Cardiac fibroblast (primary cell): ENCODE measurements at regions not wholly inside any gene's neighbourhood (a gene's known extent, or its start where the extent isn't known, plus 50 kb on each side); places are given as distances from the start of the nearest gene placed in this dataset.

Source experiments
- DNase-seq, 2 donors: peaks; one replicate each; pipeline versions ENCODE4 v3.0.0 to v3.0.0-alpha.2; 2010; ENCODE audit warnings: low read depth in 2 of 2
- H3K4me3 ChIP-seq, 2 donors: replicated peaks in 1 of 2; 1 replicate in 1 of 2; 2 replicates in 1 of 2; pipeline ENCODE4 v1.5.1; 2011; ENCODE audit warnings: low read depth in 2 of 2, low read length in 2 of 2, mild to moderate bottlenecking in 2 of 2, moderate library complexity in 1 of 2
- CTCF ChIP-seq: IDR thresholded peaks from one replicate; pipeline ENCODE4 v1.5.1; 2011; ENCODE audit warnings: low read depth, mild to moderate bottlenecking, low read length, inconsistent platforms

DNA sequence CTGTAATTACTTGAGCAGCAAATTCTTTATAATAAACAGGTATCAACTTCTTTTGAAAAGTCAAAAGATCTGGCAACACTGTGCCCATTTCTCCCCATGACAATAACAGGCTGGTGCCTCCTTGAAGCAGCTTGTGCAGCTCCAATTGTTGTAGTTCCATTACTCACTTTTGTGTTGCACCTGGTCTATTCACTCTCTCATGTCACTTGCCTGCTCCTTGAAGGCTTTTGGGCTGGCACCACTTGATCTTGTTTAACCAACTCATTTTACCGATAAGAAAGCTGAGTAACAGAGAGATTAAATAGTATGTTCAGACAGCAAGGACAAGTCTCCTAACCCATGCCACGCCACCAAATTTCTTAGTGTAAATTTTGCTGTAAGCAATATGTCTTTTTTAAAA, 314.5 kb downstream of the OSR1 start:
- no peak for DNase-seq
- H3K4me3 ChIP-seq: no peak overlapping the region
- no peak for TF ChIP-seq CTCF

- TF ChIP-seq CTCF: no peak
- no peak overlapping the region for H3K4me3 ChIP-seq
- DNase-seq: peak in 1 of 2 donors; percentile 21
Measured at GRCh38 chr2:19041434-19042041, 316.9 kb downstream of the OSR1 start.

DNA sequence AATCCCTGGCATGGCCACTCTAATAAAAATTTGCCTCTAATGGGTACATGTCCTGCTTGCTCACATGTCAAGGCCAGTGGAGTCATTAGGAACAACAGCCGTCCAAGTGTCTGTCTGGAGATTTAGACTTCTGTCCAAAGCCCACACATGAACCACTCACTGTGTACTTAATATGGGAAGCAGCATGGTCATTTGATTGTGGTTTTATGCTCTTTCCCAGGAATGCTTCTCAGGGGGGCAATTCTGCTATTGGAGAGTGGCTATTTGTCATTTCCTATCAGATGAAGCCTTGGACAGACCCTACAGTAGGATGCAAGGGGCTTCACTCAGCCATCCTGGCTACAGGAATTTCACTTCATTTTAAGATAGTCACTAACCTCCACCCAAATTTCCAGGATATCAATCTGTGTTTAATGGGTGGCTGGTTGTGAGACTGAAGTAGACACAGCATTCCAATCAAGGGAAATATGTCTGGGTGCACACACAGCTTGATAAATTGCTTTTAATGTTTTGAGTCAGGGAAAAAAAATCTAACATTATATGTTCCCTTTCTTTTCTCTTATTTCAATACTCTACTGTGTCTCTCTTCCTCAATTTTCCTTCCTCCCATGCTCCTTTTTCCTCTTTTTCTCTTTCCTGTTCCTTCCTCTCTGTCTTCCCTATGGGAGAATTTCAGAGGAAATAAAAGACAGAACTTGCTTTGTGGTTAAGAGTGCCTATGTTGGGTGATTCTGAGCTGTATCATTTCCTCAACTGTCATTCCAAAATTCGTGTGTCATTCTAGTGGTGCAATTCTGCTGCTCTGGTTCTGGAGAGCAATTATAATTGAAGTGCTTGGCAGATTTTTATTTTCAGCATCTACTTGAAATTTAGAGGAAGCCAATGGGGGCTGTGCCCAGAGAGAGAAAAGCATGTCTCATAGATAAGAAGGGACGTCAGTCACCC, 320.1 kb downstream of the OSR1 start:
- TF ChIP-seq CTCF: no peak
- no peak overlapping the region for H3K4me3 ChIP-seq
- peak; percentile 57 to 90 for DNase-seq

GRCh38 chr2:19036091-19036490, 322.3 kb downstream of the OSR1 start:
- DNase-seq: no peak
- no peak overlapping the region for H3K4me3 ChIP-seq
- no peak for TF ChIP-seq CTCF

GRCh38 chr2:19035238-19035637, 323.2 kb downstream of the OSR1 start:
- no peak for TF ChIP-seq CTCF
- H3K4me3 ChIP-seq: no peak overlapping the region
- peak; percentile 43 to 58 for DNase-seq

GRCh38 chr2:19033240-19033639, 325.2 kb downstream of the OSR1 start:
- DNase-seq: no peak
- no peak overlapping the region for H3K4me3 ChIP-seq
- no peak for TF ChIP-seq CTCF
